ENCODE measurements at regions not wholly inside any gene's neighbourhood (a gene's known extent, or its start where the extent isn't known, plus 50 kb on each side); places are given as distances from the start of the nearest gene placed in this dataset.
"Not testable (repeated sequence)": the region's sequence is repeated elsewhere in the genome, so short reads cannot be mapped to it uniquely, and the experiment has no call there.

DNA sequence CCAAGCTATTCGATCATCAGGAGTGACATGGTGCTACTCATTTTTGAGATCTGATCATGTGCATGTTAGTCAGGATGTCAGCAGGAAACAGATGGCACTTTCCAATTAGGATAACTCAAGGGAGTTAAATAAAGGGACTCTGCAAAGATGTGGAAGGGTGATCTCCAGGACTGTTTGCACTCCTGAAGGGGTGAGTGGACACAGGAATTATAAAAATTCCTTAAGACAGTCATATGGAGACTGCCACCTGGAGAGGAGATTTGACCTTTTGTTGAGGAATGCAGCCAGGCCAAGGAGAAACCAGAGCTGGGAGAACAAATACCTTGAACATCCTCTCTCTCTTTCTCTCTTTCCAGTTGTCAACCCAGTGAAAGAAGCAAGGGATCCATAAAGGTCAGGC lies 189.1 kb downstream of the GABRG2 start:
- Histone ChIP-seq H3K9me3 (ENCODE audit: control insufficient read depth, insufficient read depth, low read length) (no peaks in the 10 kb centered on the region), H3K27ac (ENCODE audit: low read length) (no peak overlapping the region), H3K4me3 (ENCODE audit: low read length) (no peak overlapping the region), H3K27me3 (ENCODE audit: control insufficient read depth, insufficient read depth, low read length) (no peaks in the 10 kb centered on the region), H3K36me3 (ENCODE audit: control insufficient read depth, insufficient read depth, low read length) (no peaks in the 10 kb centered on the region), H3K4me1 (ENCODE audit: control insufficient read depth, insufficient read depth, low read length) (no peaks in the 10 kb centered on the region)
- H3K4me1 Mint-ChIP-seq = no peaks in the 10 kb centered on the region
- ATAC-seq (no peak), DNase-seq (no peak)
- no peak overlapping the region for H3K27ac Mint-ChIP-seq
- no peaks in the 10 kb centered on the region for H3K27me3 Mint-ChIP-seq (ENCODE audit: low read depth in 2 of 2)
- H3K36me3 Mint-ChIP-seq = no peaks in the 10 kb centered on the region
- intact Hi-C loops (cut with micrococcal nuclease) = no loop called here
- WGBS (ENCODE audit: insufficient coverage) = 57% methylated on average over 1 of the region's 1 CpG
- TF ChIP-seq, protein P1, sequence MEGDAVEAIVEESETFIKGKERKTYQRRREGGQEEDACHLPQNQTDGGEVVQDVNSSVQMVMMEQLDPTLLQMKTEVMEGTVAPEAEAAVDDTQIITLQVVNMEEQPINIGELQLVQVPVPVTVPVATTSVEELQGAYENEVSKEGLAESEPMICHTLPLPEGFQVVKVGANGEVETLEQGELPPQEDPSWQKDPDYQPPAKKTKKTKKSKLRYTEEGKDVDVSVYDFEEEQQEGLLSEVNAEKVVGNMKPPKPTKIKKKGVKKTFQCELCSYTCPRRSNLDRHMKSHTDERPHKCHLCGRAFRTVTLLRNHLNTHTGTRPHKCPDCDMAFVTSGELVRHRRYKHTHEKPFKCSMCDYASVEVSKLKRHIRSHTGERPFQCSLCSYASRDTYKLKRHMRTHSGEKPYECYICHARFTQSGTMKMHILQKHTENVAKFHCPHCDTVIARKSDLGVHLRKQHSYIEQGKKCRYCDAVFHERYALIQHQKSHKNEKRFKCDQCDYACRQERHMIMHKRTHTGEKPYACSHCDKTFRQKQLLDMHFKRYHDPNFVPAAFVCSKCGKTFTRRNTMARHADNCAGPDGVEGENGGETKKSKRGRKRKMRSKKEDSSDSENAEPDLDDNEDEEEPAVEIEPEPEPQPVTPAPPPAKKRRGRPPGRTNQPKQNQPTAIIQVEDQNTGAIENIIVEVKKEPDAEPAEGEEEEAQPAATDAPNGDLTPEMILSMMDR (IDR thresholded peaks at IDR 0.05) = no peak
- peaks cover 2 to 9% of the 10 kb centered on the region in 2 donors for H3K9me3 Mint-ChIP-seq
- no peak overlapping the region for H3K4me3 Mint-ChIP-seq

DNA sequence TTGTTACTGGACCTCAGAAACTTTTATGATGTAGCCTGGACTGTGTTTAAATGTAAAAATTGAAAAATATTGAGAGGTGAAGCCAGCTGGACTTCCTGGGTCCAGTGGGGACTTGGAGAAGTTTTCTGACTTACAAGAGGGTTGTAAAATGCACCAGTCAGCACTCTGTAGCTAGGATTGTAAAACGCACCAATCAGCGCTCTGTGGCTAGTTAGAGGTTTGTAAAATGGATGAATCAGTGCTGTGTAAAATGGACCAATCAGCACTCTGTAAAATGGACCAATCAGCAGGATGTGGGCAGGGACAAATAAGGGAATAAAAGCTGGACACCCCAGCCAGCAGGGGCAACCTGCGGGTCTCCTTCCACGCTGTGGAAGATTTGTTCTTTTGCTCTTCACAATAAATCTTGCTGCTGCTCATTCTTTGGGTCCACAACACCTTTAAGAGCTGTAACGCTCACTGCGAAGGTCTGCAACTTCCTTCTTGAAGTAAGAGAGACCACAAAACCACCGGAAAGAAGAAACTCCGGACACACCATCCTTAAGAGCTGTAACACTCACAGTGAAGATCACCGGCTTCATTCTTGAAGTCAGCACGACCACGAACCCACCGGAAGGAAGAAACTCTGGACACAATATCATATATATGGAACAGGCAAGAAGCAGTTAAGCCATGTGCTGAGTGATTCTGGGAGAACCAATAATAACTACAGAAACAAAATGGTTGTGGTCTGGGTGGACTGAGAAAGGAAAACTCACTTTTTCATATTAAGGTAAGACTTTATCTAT lies 201.3 kb downstream of the GABRG2 start:
- intact Hi-C loops (cut with micrococcal nuclease) = no loop called here
- peak in 2 of 3 donors; percentile 34 to 72 for ATAC-seq

DNA sequence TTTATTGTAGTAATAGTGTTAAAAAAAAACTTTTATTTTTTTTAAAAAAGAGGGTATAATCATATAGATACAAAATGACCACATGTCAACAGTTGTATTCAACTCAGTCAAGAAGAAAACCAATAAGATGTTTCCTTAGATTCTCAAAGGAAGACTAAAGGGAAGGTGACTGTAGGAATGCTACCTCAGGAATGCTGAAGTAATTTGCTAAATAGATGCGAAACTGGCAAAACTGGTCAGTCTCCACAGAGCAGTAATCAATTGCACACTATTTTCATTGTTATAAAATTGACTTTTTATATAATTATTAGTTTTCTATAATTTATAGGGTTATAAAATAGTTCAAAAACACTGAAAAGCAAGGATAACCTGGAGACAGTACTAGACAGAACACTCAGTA lies 204.8 kb downstream of the GABRG2 start:
- Mint-ChIP-seq H3K27me3 (ENCODE audit: low read depth in 2 of 2) (no peaks in the 10 kb centered on the region), H3K36me3 (no peaks in the 10 kb centered on the region), H3K4me3 (no peak overlapping the region), H3K4me1 (peaks cover 15 to 17% of the 10 kb centered on the region in 2 donors), H3K9me3 (peaks cover 6% of the 10 kb centered on the region in 2 donors), H3K27ac (no peak overlapping the region)
- H3K27me3 ChIP-seq (ENCODE audit: control insufficient read depth, insufficient read depth, low read length) = no peaks in the 10 kb centered on the region
- WGBS (ENCODE audit: insufficient coverage) = no CpG with 5 or more reads among the region's 1 CpG
- ATAC-seq (no peak), DNase-seq (no peak)
- intact Hi-C loops (cut with micrococcal nuclease) = no loop called here
- TF ChIP-seq, protein P1 (IDR thresholded peaks at IDR 0.05) = no peak
- H3K9me3 ChIP-seq (ENCODE audit: control insufficient read depth, insufficient read depth, low read length) = no peaks in the 10 kb centered on the region
- no peak overlapping the region for H3K27ac ChIP-seq (ENCODE audit: low read length)
- no peaks in the 10 kb centered on the region for H3K36me3 ChIP-seq (ENCODE audit: control insufficient read depth, insufficient read depth, low read length)
- no peaks in the 10 kb centered on the region for H3K4me1 ChIP-seq (ENCODE audit: control insufficient read depth, insufficient read depth, low read length)
- no peak overlapping the region for H3K4me3 ChIP-seq (ENCODE audit: low read length)

More for the DNA sequence above, 201.3 kb downstream of the GABRG2 start:
- Histone ChIP-seq H3K27me3 (ENCODE audit: control insufficient read depth, insufficient read depth, low read length) (no peaks in the 10 kb centered on the region), H3K9me3 (ENCODE audit: control insufficient read depth, insufficient read depth, low read length) (no peaks in the 10 kb centered on the region), H3K4me1 (ENCODE audit: control insufficient read depth, insufficient read depth, low read length) (no peaks in the 10 kb centered on the region), H3K4me3 (ENCODE audit: low read length) (no peak overlapping the region), H3K27ac (ENCODE audit: low read length) (no peak overlapping the region), H3K36me3 (ENCODE audit: control insufficient read depth, insufficient read depth, low read length) (no peaks in the 10 kb centered on the region)
- no peak for DNase-seq
- Mint-ChIP-seq H3K4me1 (peaks cover 15 to 17% of the 10 kb centered on the region in 2 donors), H3K9me3 (peaks cover 4 to 5% of the 10 kb centered on the region in 2 donors), H3K27ac (peak overlapping the region; percentile 7 to 44), H3K4me3 (peak overlapping the region; percentile 22), H3K27me3 (ENCODE audit: low read depth in 2 of 2) (no peaks in the 10 kb centered on the region), H3K36me3 (no peaks in the 10 kb centered on the region)
- TF ChIP-seq, protein P1 (IDR thresholded peaks at IDR 0.05) = no peak
- WGBS (ENCODE audit: insufficient coverage) = 17% methylated on average over 10 of the region's 12 CpGs

DNA sequence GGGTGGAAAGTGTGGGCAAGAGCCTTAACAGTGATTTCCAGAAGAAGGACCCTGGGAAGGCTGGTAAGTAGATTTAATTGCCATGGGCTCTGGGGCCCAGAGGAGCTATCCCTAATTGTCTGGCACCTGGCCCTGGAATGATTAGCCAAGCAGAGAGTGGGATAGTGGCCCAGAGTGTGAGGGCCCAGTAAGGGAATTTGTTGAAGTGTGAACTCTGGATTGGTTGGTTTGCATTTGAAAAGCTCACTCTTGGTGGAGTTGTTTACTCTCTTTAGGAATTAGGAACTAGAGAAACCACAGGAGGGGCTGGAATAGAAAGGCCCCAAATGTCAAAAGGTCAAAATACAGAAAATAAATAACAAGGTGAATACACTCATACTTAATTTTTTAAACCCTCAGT lies 207.1 kb downstream of the GABRG2 start:
- intact Hi-C loops (cut with micrococcal nuclease) = no loop called here
- Histone ChIP-seq H3K27me3 (ENCODE audit: control insufficient read depth, insufficient read depth, low read length) (no peaks in the 10 kb centered on the region), H3K4me1 (ENCODE audit: control insufficient read depth, insufficient read depth, low read length) (no peaks in the 10 kb centered on the region), H3K9me3 (ENCODE audit: control insufficient read depth, insufficient read depth, low read length) (no peaks in the 10 kb centered on the region), H3K4me3 (ENCODE audit: low read length) (no peak overlapping the region), H3K27ac (ENCODE audit: low read length) (no peak overlapping the region), H3K36me3 (ENCODE audit: control insufficient read depth, insufficient read depth, low read length) (no peaks in the 10 kb centered on the region)
- Mint-ChIP-seq H3K9me3 (peaks cover 6 to 16% of the 10 kb centered on the region in 2 donors), H3K4me1 (peaks cover under 1 to 5% of the 10 kb centered on the region in 2 donors), H3K27me3 (ENCODE audit: low read depth in 2 of 2) (no peaks in the 10 kb centered on the region), H3K27ac (no peak overlapping the region), H3K36me3 (no peaks in the 10 kb centered on the region), H3K4me3 (no peak overlapping the region)
- TF ChIP-seq, protein P1 (IDR thresholded peaks at IDR 0.05) = no peak
- DNase-seq (no peak), ATAC-seq (no peak)

DNA sequence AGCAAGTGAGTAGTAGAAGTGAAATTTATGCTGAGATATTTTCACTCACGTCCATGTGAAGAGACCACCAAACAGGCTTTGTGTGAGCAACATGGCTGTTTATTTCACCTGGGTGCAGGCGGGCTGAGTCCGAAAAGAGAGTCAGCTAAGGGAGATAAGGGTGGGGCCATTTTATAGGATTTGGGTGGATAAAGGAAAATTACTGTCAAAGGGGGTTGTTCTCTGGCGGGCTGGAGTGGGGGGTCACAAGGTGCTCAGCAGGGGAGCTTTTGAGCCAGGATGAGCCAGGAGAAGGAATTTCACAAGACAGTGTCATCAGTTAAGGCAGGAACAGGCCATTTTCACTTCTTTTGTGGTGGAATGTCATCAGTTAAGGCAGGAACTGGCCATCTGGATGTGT lies 207.8 kb downstream of the GABRG2 start:
- intact Hi-C loops (cut with micrococcal nuclease); ATAC-seq; H3K36me3 Mint-ChIP-seq; H3K27ac Mint-ChIP-seq; H3K9me3 ChIP-seq (ENCODE audit: control insufficient read depth, insufficient read depth, low read length); H3K27me3 Mint-ChIP-seq (ENCODE audit: low read depth in 2 of 2); H3K36me3 ChIP-seq (ENCODE audit: control insufficient read depth, insufficient read depth, low read length); H3K4me3 Mint-ChIP-seq; H3K4me1 Mint-ChIP-seq; DNase-seq; H3K4me3 ChIP-seq (ENCODE audit: low read length); H3K27ac ChIP-seq (ENCODE audit: low read length); H3K4me1 ChIP-seq (ENCODE audit: control insufficient read depth, insufficient read depth, low read length); H3K27me3 ChIP-seq (ENCODE audit: control insufficient read depth, insufficient read depth, low read length): not testable (repeated sequence)
- WGBS (ENCODE audit: insufficient coverage) = 90% methylated on average over 4 of the region's 4 CpGs
- peaks cover 8 to 20% of the 10 kb centered on the region in 2 donors for H3K9me3 Mint-ChIP-seq

Measured in natural killer cell (primary cell).